GM18505 (cell line): ENCODE measurements at regions not wholly inside any gene's neighbourhood (a gene's known extent, or its start where the extent isn't known, plus 50 kb on each side); places are given as distances from the start of the nearest gene placed in this dataset.
"Not testable (repeated sequence)": the region's sequence is repeated elsewhere in the genome, so short reads cannot be mapped to it uniquely, and the experiment has no call there.

Experiments
- ATAC-seq: cut with Tn5 transposase; IDR thresholded peaks from one replicate; pipeline ENCODE4 v1.9.1; 2021; ENCODE audit not compliant: unreplicated experiment
- POLR2A ChIP-seq: IDR thresholded peaks from 4 replicates; pipeline ENCODE4 v1.6.1; 2011; ENCODE audit warnings: borderline replicate concordance; ENCODE audit not compliant: insufficient read depth, insufficient read length; ENCODE audit errors: extremely low read depth

DNA sequence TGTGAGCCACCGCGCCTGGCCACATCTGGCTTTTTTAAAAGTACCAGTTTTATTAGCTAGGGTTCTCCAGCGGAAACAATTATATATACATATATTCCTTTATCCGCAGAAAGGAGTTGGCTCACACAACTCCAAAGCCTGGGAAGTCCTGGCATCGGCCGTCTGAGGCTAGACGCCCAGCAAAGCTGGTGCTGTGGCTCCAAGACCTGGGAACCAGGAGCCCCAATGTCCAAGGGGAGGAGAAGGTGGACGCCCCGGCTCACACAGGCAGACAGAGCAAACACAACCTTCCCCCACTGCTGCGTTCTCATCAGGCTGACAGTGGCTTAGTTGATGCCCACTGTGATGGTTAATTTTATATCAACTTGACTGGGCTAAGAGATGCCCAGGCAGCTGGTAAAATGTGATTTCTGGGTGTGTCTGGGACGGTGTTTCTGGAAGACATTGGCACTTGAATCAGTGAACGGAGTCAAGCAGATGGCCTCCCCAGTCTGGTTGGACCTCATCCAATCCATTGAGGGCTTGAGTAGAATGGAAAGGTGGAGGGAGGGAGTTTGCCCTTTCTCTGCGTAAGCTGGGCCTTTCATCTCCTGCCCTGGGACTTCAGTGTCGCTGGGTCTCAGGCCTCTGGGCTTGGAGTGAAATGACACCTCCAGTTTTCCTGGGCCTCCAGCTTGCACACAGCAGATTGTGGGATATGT lies 904.4 kb downstream of the BRD1 start:
- TF ChIP-seq POLR2A: no peak
- no peak for ATAC-seq

DNA sequence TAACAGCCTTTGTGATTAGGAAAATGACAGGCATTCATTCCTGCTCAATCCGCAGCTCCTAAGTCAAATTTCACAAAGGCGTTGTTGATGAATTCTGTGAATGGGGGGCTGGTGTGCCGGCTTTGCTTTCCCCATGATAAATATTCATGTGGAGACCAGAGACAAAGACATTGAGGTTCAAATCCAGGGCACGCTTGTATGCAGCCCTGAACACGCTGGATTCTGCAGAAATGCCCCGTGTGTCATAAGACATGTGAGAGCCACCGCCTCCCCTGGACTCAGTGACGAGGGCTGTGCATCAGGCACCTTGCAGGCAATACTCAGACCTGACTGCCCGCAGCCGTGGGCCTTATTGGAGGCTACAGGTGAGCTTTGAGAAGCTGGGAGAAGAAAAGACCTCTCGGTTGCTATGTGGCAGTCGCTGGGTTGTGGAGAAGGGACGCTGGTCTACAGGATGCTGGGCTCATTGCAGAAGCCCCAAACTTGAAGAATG lies 906.2 kb downstream of the BRD1 start:
- no peak for ATAC-seq

DNA sequence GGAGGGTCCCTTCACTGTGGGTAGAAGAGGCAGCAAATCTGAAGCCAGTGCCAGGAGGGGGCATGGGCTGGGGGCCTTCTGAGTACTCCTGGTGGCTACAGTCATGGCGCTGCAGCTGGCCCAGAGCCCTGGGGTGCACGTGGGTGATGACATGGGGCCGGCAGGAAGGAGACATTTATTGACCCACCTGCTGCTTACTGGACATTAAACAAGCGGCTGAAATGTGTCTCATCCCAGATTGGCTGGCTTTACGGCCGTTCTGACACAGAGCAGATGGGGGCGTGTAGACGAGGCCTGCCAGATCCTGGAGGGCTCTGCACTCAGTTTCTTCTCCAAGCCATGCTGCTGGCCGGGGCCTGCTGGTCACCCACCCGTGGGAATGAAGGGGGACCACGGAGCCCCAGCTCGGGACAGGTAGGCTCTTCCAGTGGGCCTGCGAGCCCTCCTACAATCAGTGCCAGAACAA lies 906.9 kb downstream of the BRD1 start:
- ATAC-seq: no peak
- TF ChIP-seq POLR2A: no peak

More for the DNA sequence above, 906.2 kb downstream of the BRD1 start:
- TF ChIP-seq POLR2A: no peak

DNA sequence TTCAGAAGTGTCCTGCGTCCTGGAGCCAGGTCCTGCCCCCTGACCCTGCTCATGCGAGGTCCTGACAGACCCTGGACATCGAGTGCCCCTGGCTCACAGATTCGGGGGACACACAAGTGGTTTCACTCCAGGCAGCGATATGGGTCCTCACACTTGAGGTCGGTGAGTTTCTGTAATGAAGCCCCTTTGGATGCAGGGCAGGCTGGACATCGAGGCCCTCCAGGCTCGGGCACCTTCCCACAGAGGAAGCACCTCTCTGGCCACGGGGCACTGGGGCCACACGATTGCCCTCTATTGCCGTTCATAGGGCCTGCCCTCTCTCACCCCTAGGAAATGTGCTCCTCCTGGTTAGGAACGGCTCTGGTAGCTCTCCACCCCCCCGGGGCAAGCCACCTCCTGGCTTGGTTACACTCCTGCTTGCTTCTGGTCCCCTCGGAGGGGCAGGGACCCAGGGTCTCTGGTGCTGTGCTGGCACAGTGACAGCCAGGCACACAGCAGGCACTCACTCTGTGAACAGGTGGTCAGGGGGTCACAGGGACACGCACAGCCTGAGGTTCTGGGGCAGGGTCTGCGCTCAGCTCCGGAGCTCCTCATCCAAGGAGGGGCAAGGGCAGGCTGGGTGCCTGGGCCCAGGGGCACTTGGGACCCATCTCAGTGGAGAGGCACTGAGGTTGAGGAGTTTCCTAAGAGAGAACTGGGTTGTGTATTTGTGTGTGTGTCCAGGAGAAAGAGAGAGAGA lies 907.7 kb downstream of the BRD1 start:
- no peak for ATAC-seq
- no peak for TF ChIP-seq POLR2A

DNA sequence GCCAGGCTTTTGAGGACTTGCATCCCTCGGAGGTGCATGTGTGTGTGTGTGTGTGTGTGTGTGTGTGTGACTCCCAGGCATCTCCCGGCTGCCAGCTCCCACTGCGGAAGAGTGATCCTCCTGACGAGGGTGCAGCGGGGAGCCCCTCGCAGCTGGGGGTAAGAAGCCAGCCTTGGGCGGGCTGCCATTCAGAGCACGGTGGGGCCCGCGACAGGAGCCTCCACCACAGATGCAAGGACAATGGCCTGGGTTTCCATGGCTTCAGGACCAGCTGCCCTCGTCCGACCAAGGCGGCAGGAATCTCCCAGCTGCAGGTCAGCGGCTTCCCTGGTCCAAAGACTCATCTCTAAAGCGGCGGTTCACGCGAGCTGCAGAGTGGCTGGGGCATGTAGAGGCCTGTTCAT lies 908.5 kb downstream of the BRD1 start:
- ATAC-seq: no peak

DNA sequence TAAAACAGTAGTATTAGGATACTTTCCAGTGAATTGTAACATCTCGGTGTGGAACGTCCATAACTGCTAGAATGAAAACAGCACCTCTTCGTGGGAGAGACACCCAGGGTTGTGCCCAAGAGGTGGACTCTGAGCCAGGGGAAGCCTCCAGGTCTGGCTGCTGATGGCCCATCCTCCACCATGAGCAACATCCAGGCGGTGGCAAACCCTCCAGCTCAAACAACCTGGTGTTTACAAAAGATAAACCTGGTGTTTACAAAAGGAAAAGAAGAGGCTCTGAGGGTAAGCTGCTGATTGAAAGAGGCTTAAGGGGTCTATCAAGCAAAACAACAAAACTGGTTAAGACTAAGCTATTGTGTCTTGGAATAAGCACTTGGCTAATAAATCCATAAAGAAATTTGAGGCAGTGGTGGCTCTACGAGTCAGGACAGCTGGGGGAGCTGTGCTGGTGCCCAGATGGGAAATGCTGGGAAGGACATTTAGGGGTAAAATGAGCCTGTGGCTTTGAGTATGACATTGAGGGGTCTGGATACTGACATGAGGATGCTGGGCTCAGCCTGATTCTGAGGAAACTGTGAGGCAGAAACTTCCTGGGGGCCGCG lies 909.0 kb downstream of the BRD1 start:
- TF ChIP-seq POLR2A: no peak
- ATAC-seq: no peak

More for the DNA sequence above, 908.5 kb downstream of the BRD1 start:
- TF ChIP-seq POLR2A: no peak

DNA sequence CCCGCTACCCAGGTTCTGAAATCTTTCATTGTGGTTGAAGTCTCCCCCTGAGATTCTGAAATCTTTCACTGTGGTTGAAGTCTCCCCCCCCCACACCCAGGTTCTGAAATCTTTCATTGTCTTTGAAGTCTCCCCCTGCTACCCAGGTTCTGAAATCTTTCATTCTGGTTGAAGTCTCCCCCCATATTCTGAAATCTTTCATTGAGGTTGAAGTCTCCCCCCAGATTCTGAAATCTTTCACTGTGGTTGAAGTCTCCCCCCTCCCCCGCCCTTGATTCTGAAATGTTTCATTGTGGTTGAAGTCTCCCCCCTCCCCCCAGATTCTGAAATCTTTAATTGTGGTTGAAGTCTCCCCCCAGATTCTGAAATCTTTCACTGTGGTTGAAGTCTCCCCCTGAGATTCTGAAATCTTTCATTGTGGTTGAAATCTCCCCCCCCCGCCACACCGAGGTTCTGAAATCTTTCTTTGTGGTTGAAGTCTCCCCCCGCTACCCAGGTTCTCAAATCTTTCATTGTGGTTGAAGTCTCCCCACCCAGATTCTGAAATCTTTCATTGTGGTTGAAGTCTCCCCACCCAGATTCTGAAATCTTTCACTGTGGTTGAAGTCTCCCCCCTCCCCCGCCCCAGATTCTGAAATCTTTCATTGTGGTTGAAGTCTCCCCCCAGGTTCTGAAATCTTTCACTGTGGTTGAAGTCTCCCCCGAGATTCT lies 915.2 kb downstream of the BRD1 start:
- ATAC-seq: not testable (repeated sequence)

DNA sequence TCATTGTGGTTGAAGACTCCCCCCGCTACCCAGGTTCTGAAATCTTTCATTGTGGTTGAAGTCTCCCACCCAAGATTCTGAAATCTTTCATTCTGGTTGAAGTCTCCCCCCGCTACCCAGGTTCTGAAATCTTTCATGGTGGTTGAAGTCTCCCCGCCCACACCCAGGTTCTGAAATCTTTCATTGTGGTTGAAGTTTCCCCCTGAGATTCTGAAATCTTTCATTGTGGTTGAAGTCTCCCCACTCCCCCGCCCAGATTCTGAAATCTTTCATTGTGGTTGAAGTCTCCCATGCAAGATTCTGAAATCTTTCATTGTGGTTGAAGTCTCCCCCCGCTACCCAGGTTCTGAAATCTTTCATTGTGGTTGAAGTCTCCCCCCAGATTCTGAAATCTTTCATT lies 916.0 kb downstream of the BRD1 start:
- not testable (repeated sequence) for ATAC-seq

DNA sequence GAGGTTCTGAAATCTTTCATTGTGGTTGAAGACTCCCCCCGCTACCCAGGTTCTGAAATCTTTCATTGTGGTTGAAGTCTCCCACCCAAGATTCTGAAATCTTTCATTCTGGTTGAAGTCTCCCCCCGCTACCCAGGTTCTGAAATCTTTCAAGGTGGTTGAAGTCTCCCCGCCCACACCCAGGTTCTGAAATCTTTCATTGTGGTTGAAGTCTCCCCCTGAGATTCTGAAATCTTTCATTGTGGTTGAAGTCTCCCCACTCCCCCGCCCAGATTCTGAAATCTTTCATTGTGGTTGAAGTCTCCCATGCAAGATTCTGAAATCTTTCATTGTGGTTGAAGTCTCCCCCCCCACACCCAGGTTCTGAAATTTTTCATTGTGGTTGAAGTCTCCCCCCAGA lies 916.6 kb downstream of the BRD1 start:
- ATAC-seq: not testable (repeated sequence)

DNA sequence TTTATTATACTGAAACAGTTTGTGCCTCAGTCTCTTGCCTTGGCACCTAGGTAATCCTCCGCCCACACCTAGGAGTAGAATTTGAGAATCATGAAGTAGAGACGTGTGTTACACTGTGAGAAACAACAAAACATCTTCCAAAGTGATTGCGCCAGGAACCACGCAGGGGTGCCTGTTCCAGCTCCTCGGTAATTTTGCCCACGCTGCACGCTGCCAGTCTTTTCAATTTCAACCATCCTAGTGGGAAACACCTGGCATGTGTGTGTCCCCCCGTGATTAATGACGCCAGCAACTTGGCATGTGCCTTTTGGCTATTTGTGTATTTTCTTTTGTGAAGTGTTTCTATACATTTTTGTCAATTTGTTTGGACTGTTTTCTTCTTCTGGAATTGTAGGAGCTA lies 919.1 kb downstream of the BRD1 start:
- ATAC-seq: no peak
- no peak for TF ChIP-seq POLR2A

DNA sequence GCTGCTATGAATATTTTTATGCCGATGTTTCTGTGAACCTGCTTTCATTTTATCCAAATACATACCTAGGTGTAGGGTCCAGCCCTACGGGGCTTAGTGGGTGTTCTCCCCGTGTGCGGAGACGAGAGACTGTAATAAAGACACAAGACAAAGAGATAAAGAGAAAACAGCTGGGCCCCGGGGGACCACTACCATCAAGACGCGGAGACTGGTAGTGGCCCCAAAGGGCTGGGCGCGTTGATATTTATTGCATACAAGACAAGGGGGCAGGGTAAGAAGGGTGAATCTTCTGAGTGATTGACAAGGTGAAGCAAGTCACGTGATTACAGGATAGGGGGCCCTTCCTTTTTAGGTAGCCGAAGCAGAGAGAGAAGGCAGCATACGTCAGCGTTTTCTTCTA lies 920.1 kb downstream of the BRD1 start:
- no peak for ATAC-seq
- no peak for TF ChIP-seq POLR2A

DNA sequence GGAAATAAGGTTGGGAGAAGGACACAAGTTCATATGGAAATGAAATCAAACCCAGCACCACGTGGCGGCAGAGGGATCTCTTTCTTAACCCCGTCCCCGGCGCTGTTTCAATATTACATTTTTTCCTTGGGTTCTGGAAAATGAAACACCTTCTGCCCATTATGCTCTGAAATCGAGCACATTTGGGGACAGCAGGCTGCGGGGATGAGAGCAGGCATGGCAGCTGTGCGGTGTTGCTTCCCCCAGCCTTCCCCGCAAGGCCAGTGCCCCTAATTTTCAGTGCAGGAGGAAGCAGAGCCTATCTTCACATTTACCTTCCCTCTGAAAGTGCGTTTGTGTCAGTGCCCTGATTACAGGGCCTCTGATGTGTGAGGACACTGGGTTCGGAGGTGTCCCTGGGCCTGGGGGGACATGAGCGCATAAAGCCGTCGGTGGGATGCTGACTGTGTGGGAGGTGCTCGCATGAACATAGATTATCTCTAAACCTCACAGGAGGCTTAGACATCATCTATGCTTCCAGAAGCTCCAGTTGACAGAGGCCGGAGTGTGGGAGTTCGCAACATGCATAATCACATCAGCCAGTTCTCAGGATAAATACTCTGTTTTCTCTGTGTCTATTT lies 921.3 kb downstream of the BRD1 start:
- no peak for ATAC-seq
- no peak for TF ChIP-seq POLR2A
